ENCODE measurements at regions not wholly inside any gene's neighbourhood (a gene's known extent, or its start where the extent isn't known, plus 50 kb on each side); places are given as distances from the start of the nearest gene placed in this dataset.

DNA sequence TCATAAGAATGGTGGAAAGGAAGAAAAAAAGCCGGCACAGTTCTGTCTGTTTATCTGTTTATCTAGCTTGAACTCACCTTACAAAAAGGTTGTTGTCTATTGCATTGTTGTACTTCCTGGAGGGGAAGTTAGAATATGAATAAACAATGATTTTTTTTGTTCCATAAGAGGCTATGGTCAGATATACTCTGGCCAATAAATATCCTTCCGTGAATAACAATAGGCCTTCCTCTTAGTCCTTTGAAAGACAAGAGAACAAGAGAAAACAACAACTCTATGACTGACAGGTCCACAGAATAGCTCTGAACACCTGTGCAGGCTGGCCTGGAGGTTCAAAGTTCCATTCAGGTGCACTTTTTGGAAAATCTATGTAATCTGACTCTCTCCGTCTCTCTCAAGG, 192.8 kb upstream of the KRR1 start:
- Histone ChIP-seq H3K27ac (ENCODE audit: low read length) (no peak overlapping the region), H3K36me3 (ENCODE audit: control insufficient read depth in 2 of 2, insufficient read depth in 2 of 2, low read length in 2 of 2) (no peaks in the 10 kb centered on the region), H3K27me3 (ENCODE audit: control insufficient read depth in 1 of 2, insufficient read depth in 2 of 2, low read length in 2 of 2) (no peaks in the 10 kb centered on the region), H3K9me3 (ENCODE audit: control insufficient read depth in 2 of 2, low read length in 2 of 2) (no peaks in the 10 kb centered on the region), H3K4me3 (ENCODE audit: low read length in 2 of 2) (no peak overlapping the region), H3K4me1 (ENCODE audit: control insufficient read depth, insufficient read depth, low read length) (peaks cover 12% of the 10 kb centered on the region), H3K9ac (ENCODE audit: low read length in 2 of 2) (no peak overlapping the region)

GRCh38 chr12:75703131-75703530, 191.7 kb upstream of the KRR1 start:
- H3K9me3 ChIP-seq (ENCODE audit: control insufficient read depth in 2 of 2, low read length in 2 of 2): no peaks in the 10 kb centered on the region
- H3K4me3 ChIP-seq (ENCODE audit: low read length in 2 of 2): no peak overlapping the region
- no peaks in the 10 kb centered on the region for H3K36me3 ChIP-seq (ENCODE audit: control insufficient read depth in 2 of 2, insufficient read depth in 2 of 2, low read length in 2 of 2)
- H3K4me1 ChIP-seq (ENCODE audit: control insufficient read depth, insufficient read depth, low read length): peaks cover 12% of the 10 kb centered on the region
- H3K27ac ChIP-seq (ENCODE audit: low read length): no peak overlapping the region
- H3K9ac ChIP-seq (ENCODE audit: low read length in 2 of 2): no peak overlapping the region
- no peaks in the 10 kb centered on the region for H3K27me3 ChIP-seq (ENCODE audit: control insufficient read depth in 1 of 2, insufficient read depth in 2 of 2, low read length in 2 of 2)

DNA sequence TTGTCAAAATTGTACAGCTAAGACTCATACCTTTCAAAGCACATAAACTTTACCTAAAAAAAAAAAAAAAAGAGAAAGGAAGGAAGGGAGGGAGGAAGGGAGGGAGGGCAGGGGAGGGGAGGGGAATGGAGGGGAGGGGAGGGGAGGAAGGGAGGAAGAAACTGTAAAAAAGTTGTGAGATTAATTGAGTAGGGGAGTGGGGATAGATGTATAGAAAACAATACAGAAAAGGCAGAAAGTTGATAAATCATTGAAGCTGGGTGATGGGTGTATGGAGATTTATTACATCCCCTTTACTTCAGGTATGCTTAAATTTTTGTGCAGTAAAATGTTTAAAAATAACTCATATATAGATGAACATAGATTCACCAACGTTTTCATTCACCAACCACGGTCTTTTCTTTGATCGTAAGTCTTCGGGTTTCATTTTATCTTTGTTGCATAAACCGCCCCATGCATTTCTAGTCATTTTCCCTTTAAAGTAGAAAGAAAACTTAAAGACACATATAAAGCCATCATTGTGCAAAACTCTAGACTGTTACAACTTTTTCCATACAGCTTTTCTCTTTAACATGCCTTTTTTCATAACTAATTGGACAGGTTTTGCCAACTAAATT, 191.2 kb upstream of the KRR1 start:
- peaks cover 12% of the 10 kb centered on the region for H3K4me1 ChIP-seq (ENCODE audit: control insufficient read depth, insufficient read depth, low read length)
- H3K36me3 ChIP-seq (ENCODE audit: control insufficient read depth in 2 of 2, insufficient read depth in 2 of 2, low read length in 2 of 2): no peaks in the 10 kb centered on the region
- no peak overlapping the region for H3K4me3 ChIP-seq (ENCODE audit: low read length in 2 of 2)
- H3K27me3 ChIP-seq (ENCODE audit: control insufficient read depth in 1 of 2, insufficient read depth in 2 of 2, low read length in 2 of 2): no peaks in the 10 kb centered on the region
- no peak overlapping the region for H3K27ac ChIP-seq (ENCODE audit: low read length)
- H3K9ac ChIP-seq (ENCODE audit: low read length in 2 of 2): no peak overlapping the region
- no peaks in the 10 kb centered on the region for H3K9me3 ChIP-seq (ENCODE audit: control insufficient read depth in 2 of 2, low read length in 2 of 2)

GRCh38 chr12:75701859-75702258, 190.4 kb upstream of the KRR1 start:
- H3K27ac ChIP-seq (ENCODE audit: low read length): no peak overlapping the region
- no peak overlapping the region for H3K9ac ChIP-seq (ENCODE audit: low read length in 2 of 2)
- H3K9me3 ChIP-seq (ENCODE audit: control insufficient read depth in 2 of 2, low read length in 2 of 2): no peaks in the 10 kb centered on the region
- no peaks in the 10 kb centered on the region for H3K36me3 ChIP-seq (ENCODE audit: control insufficient read depth in 2 of 2, insufficient read depth in 2 of 2, low read length in 2 of 2)
- no peaks in the 10 kb centered on the region for H3K27me3 ChIP-seq (ENCODE audit: control insufficient read depth in 1 of 2, insufficient read depth in 2 of 2, low read length in 2 of 2)
- H3K4me1 ChIP-seq (ENCODE audit: control insufficient read depth, insufficient read depth, low read length): peaks cover 12% of the 10 kb centered on the region
- H3K4me3 ChIP-seq (ENCODE audit: low read length in 2 of 2): no peak overlapping the region

DNA sequence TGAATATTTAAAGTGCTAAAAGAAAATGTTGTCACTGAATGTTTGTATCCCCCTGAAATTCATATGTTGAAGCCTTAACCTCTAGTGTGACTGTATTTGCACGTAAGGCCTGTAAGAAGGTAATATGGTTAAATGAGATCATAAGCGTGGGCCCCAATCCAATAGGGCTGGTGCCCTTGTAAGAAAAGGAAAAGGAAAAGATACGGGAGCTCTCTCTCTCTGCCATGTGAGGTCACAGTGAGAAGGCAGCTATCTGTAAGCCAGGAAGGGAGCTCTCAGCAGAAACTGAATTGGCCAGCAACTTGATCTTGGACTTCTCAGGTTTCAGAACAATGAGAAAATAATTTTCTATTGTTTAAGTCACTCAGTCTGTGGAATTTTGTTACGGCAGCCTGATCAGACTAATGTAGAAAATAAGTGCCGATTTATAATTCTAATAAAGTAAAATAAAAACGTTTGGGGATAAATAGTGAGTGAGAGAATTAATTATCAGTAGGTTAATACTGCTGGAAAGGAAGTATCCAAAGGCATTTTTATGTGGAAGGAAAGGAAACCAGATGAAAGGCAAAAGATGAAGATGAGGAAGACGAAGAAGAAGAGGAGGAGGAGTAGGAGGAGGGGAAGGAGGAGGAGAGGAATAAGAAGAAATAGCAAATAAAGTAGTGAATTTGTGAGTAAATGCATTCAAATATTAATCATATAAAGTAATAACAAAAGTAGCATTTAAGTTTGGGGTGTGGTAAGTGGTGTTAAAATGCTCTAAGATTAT, 188.5 kb upstream of the KRR1 start:
- H3K27me3 ChIP-seq (ENCODE audit: control insufficient read depth in 1 of 2, insufficient read depth in 2 of 2, low read length in 2 of 2): no peaks in the 10 kb centered on the region
- H3K9me3 ChIP-seq (ENCODE audit: control insufficient read depth in 2 of 2, low read length in 2 of 2): no peaks in the 10 kb centered on the region
- H3K9ac ChIP-seq (ENCODE audit: low read length in 2 of 2): no peak overlapping the region
- no peak overlapping the region for H3K27ac ChIP-seq (ENCODE audit: low read length)
- H3K4me3 ChIP-seq (ENCODE audit: low read length in 2 of 2): no peak overlapping the region
- no peaks in the 10 kb centered on the region for H3K36me3 ChIP-seq (ENCODE audit: control insufficient read depth in 2 of 2, insufficient read depth in 2 of 2, low read length in 2 of 2)
- no peaks in the 10 kb centered on the region for H3K4me1 ChIP-seq (ENCODE audit: control insufficient read depth, insufficient read depth, low read length)

DNA sequence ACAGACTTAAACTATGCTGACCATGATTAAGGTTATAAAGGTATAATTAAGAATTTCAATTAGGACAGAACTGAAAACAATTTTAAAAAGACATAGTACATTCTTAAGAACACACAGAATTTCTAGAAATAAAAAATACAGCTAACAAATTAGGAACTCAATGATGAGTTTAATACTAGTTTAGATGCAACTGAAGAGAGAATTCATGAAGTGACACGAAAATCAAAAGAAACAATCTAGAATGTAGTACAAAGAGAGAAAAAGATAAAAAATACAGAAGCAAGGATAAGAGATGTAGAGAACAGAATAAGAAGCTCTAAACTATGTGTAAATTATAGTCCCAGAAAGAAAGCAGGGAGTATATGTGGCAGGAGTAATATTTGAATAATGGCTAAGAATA, 187.8 kb upstream of the KRR1 start:
- no peaks in the 10 kb centered on the region for H3K4me1 ChIP-seq (ENCODE audit: control insufficient read depth, insufficient read depth, low read length)
- H3K27ac ChIP-seq (ENCODE audit: low read length): no peak overlapping the region
- H3K36me3 ChIP-seq (ENCODE audit: control insufficient read depth in 2 of 2, insufficient read depth in 2 of 2, low read length in 2 of 2): no peaks in the 10 kb centered on the region
- H3K4me3 ChIP-seq (ENCODE audit: low read length in 2 of 2): no peak overlapping the region
- no peaks in the 10 kb centered on the region for H3K27me3 ChIP-seq (ENCODE audit: control insufficient read depth in 1 of 2, insufficient read depth in 2 of 2, low read length in 2 of 2)
- H3K9me3 ChIP-seq (ENCODE audit: control insufficient read depth in 2 of 2, low read length in 2 of 2): no peaks in the 10 kb centered on the region
- no peak overlapping the region for H3K9ac ChIP-seq (ENCODE audit: low read length in 2 of 2)

DNA sequence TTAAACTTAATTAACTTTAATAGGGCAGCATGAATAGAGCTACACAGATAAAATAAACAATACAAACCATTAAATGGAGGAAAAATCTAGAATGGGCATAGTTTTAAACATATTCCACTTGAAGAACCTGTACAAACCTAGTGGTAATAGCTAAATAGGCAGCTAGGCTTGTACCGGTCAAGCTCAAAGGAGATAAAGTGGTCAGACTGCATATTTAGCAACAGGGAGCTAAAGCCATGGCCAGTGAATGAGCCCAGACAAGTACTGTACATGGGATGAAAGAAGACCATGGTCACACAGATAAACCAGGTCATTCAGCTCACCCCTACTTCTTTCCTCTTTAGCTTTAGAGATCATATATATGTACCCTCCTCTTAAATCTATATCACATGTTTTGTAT, 186.6 kb upstream of the KRR1 start:
- H3K27ac ChIP-seq (ENCODE audit: low read length): no peak overlapping the region
- no peaks in the 10 kb centered on the region for H3K4me1 ChIP-seq (ENCODE audit: control insufficient read depth, insufficient read depth, low read length)
- H3K4me3 ChIP-seq (ENCODE audit: low read length in 2 of 2): no peak overlapping the region
- H3K9ac ChIP-seq (ENCODE audit: low read length in 2 of 2): no peak overlapping the region
- no peaks in the 10 kb centered on the region for H3K9me3 ChIP-seq (ENCODE audit: control insufficient read depth in 2 of 2, low read length in 2 of 2)
- H3K36me3 ChIP-seq (ENCODE audit: control insufficient read depth in 2 of 2, insufficient read depth in 2 of 2, low read length in 2 of 2): no peaks in the 10 kb centered on the region
- H3K27me3 ChIP-seq (ENCODE audit: control insufficient read depth in 1 of 2, insufficient read depth in 2 of 2, low read length in 2 of 2): no peaks in the 10 kb centered on the region

DNA sequence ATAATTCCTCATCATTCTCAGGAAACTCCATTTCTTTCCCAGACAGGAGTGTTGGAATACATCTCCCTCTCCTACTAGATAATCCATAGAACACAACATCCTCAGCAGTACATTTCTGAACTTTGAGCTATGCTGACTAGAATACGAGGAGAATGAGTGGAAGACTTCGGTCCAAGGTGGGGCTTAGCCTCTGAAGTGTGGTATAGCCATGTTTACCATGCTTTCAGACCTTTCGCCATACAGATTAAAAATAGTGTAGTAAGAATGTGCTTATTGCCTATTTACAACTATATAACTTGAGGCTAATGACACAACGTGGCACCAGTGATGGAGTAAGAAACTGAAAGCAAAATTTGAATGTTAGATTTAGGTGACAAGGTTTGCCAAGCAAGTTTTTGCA, 184.5 kb upstream of the KRR1 start:
- H3K9ac ChIP-seq (ENCODE audit: low read length in 2 of 2): no peak overlapping the region
- H3K4me3 ChIP-seq (ENCODE audit: low read length in 2 of 2): no peak overlapping the region
- H3K9me3 ChIP-seq (ENCODE audit: control insufficient read depth in 2 of 2, low read length in 2 of 2): no peaks in the 10 kb centered on the region
- no peaks in the 10 kb centered on the region for H3K4me1 ChIP-seq (ENCODE audit: control insufficient read depth, insufficient read depth, low read length)
- H3K27ac ChIP-seq (ENCODE audit: low read length): no peak overlapping the region
- no peaks in the 10 kb centered on the region for H3K27me3 ChIP-seq (ENCODE audit: control insufficient read depth in 1 of 2, insufficient read depth in 2 of 2, low read length in 2 of 2)
- H3K36me3 ChIP-seq (ENCODE audit: control insufficient read depth in 2 of 2, insufficient read depth in 2 of 2, low read length in 2 of 2): no peaks in the 10 kb centered on the region

DNA sequence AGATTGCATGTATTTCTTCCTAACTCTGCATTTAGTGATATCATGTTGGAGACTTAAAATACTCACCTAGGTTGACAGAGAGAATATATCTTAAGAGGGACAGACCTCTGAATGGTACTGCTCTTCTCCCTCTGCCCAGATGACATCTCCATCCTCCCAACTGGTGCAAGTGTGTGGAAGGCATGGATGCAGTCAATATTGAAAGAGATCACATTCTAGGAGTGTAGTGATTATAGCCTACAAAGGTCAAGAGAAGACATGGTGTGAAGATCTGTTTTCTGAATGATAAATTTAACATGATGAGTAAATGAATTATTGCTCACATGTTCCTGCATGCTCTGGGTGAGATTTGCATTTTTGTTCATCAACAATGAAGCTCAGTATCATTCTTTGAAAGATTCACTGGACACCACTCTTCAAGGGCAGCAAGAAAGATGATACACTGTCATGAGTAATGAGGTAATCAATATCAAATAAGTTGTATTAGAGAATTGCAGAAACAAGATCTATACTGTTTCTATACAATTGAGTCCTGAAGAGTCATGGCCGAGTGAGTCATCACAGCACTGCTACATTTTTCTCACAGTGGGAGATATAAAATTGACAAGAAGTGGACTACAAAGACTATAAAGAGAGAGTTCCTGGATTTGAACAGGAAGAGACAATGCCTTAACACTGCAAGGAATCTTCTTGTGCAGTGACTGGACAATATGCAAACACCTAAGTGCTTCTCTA, 183.3 kb upstream of the KRR1 start:
- Histone ChIP-seq H3K27ac (ENCODE audit: low read length) (no peak overlapping the region), H3K27me3 (ENCODE audit: control insufficient read depth in 1 of 2, insufficient read depth in 2 of 2, low read length in 2 of 2) (no peaks in the 10 kb centered on the region), H3K36me3 (ENCODE audit: control insufficient read depth in 2 of 2, insufficient read depth in 2 of 2, low read length in 2 of 2) (no peaks in the 10 kb centered on the region), H3K9me3 (ENCODE audit: control insufficient read depth in 2 of 2, low read length in 2 of 2) (no peaks in the 10 kb centered on the region), H3K4me3 (ENCODE audit: low read length in 2 of 2) (no peak overlapping the region), H3K9ac (ENCODE audit: low read length in 2 of 2) (no peak overlapping the region), H3K4me1 (ENCODE audit: control insufficient read depth, insufficient read depth, low read length) (no peaks in the 10 kb centered on the region)

DNA sequence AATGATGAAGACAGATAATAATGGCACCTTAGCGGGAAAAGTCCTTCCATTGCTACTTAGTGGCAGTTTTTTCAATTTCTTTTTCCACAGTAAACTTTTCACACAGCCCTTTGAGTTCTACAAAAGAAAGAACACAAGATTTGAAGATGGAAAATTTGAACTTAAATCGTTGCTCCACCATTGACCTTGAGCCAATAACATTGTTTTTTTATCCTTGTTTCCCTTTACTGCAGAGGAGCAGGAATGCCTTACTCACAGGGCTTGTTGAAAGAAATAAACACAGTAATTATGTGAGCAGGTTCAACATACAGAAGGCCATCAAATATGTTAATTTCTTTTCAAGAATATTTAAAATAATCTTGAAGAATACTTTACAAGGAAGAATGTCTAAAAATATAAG, 181.5 kb upstream of the KRR1 start:
- Histone ChIP-seq H3K36me3 (ENCODE audit: control insufficient read depth in 2 of 2, insufficient read depth in 2 of 2, low read length in 2 of 2) (no peaks in the 10 kb centered on the region), H3K9ac (ENCODE audit: low read length in 2 of 2) (no peak overlapping the region), H3K4me1 (ENCODE audit: control insufficient read depth, insufficient read depth, low read length) (no peaks in the 10 kb centered on the region), H3K9me3 (ENCODE audit: control insufficient read depth in 2 of 2, low read length in 2 of 2) (no peaks in the 10 kb centered on the region), H3K27me3 (ENCODE audit: control insufficient read depth in 1 of 2, insufficient read depth in 2 of 2, low read length in 2 of 2) (no peaks in the 10 kb centered on the region), H3K4me3 (ENCODE audit: low read length in 2 of 2) (no peak overlapping the region), H3K27ac (ENCODE audit: low read length) (no peak overlapping the region)
